ENCODE measurements at regions not wholly inside any gene's neighbourhood (a gene's known extent, or its start where the extent isn't known, plus 50 kb on each side); places are given as distances from the start of the nearest gene placed in this dataset.

GRCh38 chr15:66896611-66897010 is 168.8 kb upstream of the SMAD3 start:
- TF ChIP-seq POLR2A (IDR thresholded peaks at IDR 0.05) (no peak), CTCF (IDR thresholded peaks at IDR 0.05) (peak in 1 of 7 experiments; percentile 16)

Data from body of pancreas (tissue), 4 donors.